ENCODE measurements at regions not wholly inside any gene's neighbourhood (a gene's known extent, or its start where the extent isn't known, plus 50 kb on each side); places are given as distances from the start of the nearest gene placed in this dataset.

GRCh38 chr5:6861036-6861435 is 147.8 kb downstream of the TENT4A start:
- no peak for TF ChIP-seq POLR2A (IDR thresholded peaks at IDR 0.05; ENCODE audit: low read depth, low read length)
- TF ChIP-seq POLR2AphosphoS5 (IDR thresholded peaks at IDR 0.05; ENCODE audit: low read depth, low read length) = no peak

All from GM12892 (cell line).